T-helper 2 cell (primary cell): ENCODE measurements at regions not wholly inside any gene's neighbourhood (a gene's known extent, or its start where the extent isn't known, plus 50 kb on each side); places are given as distances from the start of the nearest gene placed in this dataset.

Experiments
- DNase-seq, 5 experiments: peaks; one replicate each; pipeline versions ENCODE4 v3.0.0 to v3.0.0-alpha.2; 2012 to 2022

GRCh38 chr16:74169687-74170376, 126.8 kb upstream of the PSMD7 start:
- no peak for DNase-seq

DNA sequence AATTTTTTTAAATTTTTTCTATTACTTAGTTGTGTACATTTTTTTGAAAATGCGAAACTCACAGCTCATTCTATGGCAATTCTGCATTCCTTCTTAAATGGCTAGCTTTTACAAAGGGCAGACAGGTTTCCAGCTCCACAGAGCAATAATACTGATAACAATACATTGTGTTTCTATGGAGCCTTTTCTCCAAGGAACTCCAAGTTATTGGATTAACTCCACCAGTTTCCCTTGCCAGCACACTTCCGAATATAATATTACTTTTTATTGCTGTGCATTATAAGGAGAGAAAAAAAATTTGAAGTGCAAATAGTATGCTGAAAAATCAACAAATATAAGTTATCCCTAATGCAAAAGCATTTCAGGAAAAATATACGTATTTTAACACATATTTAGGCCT, 127.5 kb upstream of the PSMD7 start:
- DNase-seq, result no peak

DNA sequence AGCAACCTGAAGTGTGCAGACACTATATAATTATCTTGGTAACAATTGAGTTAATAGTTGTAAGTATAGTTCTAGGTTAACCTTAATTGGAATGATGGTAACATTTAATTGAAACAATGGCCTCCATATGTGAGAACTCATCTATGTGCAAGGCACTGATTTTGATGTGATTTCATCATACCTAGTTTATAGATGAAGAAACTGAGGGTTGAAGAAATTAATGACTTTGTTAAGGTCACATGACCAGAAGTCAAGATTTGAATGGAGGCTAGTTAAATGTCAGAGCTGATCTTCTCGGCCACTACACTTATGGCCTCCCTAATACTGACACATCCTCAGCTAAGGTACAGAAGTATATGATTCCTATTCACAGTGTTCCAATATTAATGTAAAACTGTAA, 128.2 kb upstream of the PSMD7 start:
- DNase-seq, result no peak

DNA sequence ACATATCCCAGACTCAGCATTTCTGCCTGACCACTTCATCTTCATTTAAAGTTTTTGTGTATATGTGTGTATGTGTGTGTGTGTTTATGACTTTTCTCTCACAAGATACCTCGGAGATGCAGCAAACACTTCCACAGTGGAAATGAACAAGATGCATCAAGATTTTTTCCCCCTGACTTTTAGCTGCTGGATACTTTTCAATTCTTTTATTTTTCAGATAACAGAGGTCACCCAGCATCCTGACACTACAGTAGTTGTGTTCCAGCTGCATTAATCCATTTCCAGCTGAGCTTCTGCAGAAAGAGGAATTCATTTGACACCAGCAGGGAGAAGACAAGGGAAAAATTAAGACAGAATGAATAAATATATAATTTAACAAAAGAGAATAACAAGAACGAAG, 130.2 kb upstream of the PSMD7 start:
- DNase-seq, result no peak

DNA sequence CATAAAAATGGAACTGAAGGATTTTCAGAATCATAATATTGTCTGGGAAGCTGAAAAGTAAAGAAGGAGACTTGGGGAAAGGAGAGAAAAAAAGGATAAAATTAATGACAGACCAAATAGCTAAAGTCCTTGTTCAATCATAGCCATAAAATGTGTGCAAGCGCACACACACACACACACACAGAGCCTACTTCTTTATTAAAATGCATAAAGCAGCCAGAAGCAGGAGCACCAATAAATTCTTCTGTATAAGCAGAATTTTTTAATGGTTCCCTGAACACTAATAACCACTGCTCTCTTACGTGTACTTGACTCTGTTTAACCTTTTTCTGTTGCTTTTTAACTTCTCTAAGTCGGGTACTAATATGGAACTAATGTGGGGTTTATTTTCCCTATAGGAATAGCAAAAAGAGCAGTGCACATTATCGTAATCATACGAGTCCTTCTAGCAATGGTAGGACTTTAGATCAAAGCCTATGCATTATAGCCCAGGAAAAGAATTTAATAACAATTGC, 131.0 kb upstream of the PSMD7 start:
- DNase-seq, result no peak

DNA sequence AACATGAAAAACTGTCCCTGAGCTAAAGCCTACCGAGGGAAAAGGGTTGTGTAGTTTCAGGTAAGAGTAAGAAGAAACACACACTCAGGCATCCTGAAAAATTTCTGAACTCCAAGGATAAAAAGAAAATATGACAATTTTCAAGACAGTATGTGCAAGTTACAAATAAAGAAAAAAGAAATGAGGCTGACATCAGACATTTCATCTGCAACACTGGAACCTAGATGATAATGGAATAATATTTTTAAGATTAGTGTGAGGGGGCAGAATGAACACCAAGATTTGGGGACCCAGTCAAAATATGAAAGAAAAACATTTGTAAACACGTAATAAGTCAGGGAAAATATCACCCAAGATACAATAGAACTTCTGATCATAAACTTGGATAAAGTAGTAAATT, 135.9 kb upstream of the PSMD7 start:
- no peak for DNase-seq

- DNase-seq, result no peak
Observed at GRCh38 chr16:74153773-74154172, 142.8 kb upstream of the PSMD7 start.

- no peak for DNase-seq
Observed at GRCh38 chr16:74146643-74147042, 150.0 kb upstream of the PSMD7 start.

- DNase-seq, result no peak
Observed at GRCh38 chr16:74143171-74143570, 153.4 kb upstream of the PSMD7 start.

DNA sequence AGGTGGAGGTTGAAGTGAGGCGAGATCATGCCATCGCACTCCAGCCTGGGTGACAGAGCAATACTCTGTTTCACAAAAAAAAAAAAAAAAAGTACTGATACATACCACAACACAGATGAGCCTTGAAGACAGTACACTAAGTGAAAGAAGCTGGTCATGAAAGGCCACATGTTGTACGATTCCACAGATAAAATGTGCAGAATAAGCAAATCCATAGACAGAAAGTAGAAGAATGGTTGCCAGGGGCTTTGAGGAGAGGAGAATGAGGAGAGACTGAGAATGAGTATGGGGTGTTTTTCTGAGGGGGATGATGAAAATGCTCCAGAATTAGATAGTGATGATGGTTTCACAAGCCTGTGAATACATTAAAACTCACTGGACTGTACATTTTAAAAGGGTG, 155.6 kb upstream of the PSMD7 start:
- no peak for DNase-seq

GRCh38 chr16:74140557-74140956, 156.1 kb upstream of the PSMD7 start:
- DNase-seq, result no peak

GRCh38 chr16:74123826-74124225, 172.8 kb upstream of the PSMD7 start:
- DNase-seq, result no peak

DNA sequence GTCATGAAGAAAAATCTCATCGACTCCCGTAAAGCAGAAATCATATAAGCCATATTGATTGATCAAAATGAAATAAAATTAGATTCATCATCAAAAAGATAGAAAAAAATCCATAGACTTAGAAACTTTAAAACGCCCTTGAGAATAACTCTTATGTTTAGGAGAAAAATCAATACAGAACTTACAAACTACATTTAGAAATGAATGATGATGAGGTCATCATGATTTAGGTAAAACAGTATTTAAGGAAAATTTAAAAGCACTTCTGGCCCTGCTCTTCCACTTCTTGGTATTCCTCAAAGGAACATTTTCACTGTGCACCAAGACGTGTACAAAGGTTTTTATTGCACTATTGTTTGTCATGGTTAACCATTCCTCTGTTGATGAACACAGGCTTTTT, 173.4 kb upstream of the PSMD7 start:
- no peak for DNase-seq

DNA sequence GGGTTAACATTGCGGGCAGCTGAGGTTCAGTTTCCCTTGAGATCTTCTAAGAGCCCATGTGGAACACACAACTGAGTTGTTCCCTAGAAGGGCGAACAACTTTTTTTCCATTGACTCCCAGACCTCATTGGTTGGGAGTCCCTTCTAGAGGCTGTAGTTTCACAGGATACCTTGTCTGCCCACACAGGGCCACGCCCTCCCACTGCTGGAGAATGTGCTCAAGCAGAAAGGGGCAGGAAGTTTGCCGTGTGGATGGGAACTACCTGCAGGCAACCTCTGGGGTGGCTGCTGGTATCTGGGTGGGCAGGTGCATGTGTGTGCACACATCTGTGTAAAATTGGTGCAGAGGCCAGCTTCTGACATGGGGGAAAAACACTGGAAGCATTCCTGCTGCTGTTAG, 178.8 kb upstream of the PSMD7 start:
- DNase-seq, result no peak

- DNase-seq, result no peak
Observed at GRCh38 chr16:74113545-74113944, 183.1 kb upstream of the PSMD7 start.

DNA sequence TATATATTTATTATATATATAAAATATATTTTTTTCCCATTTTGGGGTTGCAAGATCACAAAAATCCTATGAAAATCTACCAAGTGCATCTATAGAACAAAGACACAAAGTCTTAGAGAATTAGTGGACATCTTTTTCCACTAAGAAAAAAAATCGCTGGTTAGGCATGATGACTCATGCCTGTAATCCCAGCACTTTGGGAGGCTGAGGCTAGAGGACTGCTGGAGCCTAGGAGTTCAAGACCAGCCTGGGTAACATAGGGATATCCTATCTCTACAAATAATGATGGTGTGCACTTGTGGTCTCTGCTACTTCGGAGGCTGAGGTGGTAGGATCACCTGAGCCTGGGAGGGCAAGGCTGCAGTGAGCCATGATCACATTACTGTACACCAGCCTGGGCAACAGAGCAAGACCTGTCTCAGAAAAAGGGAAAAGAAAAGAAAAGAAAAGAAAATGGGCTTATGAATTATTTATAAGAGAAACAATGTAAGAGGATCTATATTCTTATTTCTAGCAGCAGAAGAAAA, 185.1 kb upstream of the PSMD7 start:
- DNase-seq, result peak in 1 of 5 experiments; percentile 10

- peak in 1 of 5 experiments; percentile 42 for DNase-seq
Observed at GRCh38 chr16:74107795-74108610, 188.6 kb upstream of the PSMD7 start.

- DNase-seq, result no peak
Observed at GRCh38 chr16:74104022-74104421, 192.6 kb upstream of the PSMD7 start.

GRCh38 chr16:74101379-74102137, 195.1 kb upstream of the PSMD7 start:
- DNase-seq, result no peak

GRCh38 chr16:74100395-74101326, 196.0 kb upstream of the PSMD7 start:
- no peak for DNase-seq

DNA sequence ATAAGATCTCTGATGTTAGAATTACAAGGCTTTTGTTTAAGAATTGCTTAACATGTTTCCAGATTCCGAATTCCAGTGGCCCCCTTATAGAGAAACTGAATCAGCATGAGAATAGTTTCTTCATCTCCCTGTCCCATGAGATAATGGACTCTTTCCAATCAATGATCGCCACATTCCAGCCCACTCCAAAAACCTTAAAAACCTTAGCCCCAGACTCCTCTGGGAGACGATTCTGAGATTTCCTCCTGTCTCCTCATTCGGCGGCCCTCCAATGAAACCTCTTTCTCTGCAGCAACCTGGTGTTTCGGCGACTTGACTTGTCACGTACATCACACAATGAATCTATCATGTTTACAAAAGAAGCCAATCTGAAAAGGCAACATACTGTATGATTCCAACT, 197.1 kb upstream of the PSMD7 start:
- DNase-seq, result no peak

GRCh38 chr16:74094962-74095361, 201.7 kb upstream of the PSMD7 start:
- no peak for DNase-seq
